NCI-H1930 (cell line): ENCODE measurements at regions not wholly inside any gene's neighbourhood (a gene's known extent, or its start where the extent isn't known, plus 50 kb on each side); places are given as distances from the start of the nearest gene placed in this dataset.

Source experiments
- DNase-seq, 2 experiments: peaks; one replicate each; lab custom pipeline; 2025; lab: John Stamatoyannopoulos, UW

DNA sequence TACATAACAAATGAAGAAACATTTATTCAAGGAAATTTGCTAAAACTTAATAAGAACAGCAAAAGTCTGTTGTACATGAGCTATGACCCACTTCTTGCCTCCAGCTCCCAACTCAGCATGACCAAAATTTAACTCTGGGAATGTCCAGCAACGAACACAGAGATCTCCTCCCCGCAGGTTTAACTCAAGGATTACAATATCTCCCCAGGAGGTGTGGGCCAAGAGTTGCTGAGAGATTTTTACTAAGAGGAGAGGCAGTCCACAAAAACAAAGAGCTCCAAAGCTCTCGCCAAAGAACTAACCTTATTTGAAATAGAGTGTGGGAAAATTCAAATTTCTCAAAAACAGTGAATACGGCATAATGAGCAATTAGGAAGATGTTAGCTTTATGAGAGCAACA lies 318.5 kb downstream of the GRB14 start:
- no peak for DNase-seq

- DNase-seq: no peak
Measured at GRCh38 chr2:164288235-164288634, 333.0 kb downstream of the GRB14 start.

GRCh38 chr2:164287056-164287455 lies 334.2 kb downstream of the GRB14 start:
- no peak for DNase-seq

- no peak for DNase-seq
Measured at GRCh38 chr2:164285576-164285975, 335.7 kb downstream of the GRB14 start.

GRCh38 chr2:164281896-164282295 lies 339.4 kb downstream of the GRB14 start:
- DNase-seq: no peak

DNA sequence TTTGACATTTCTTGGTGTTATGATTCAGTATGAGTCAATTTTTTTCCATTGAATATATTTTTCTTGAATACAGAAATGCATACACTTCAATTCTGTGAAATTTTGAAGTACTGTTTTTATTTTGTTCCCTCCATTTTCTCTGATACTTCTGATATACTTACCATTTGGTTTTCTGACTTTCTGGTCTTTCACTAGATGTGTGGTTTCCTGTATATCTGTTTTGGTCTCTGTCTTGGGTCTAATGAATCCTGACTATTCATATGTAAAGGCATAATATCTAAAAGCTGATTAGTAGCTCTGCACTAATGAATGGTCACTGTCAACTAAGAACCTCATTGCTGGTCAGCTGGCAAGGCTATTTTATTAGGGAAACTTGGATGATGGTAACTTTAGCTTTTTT lies 345.6 kb downstream of the GRB14 start:
- DNase-seq: no peak

DNA sequence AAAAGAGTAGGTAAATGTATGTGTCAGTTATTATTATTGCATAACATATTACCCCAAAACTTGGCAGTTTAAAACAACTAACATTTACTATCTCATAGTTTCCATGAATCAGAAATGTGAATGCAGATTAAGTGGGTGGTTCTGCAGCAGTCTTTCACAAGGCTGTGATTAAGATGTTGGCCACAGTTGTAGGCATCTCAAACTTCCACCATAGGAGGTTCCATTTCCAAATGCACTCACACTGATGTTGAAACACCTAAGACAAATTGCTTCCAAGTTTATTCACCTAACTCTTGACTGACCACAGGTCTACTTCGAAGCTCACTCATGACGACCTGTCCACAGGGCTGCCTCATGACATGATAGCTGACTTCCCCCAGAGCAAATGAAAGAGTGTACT lies 360.8 kb downstream of the GRB14 start:
- no peak for DNase-seq

DNA sequence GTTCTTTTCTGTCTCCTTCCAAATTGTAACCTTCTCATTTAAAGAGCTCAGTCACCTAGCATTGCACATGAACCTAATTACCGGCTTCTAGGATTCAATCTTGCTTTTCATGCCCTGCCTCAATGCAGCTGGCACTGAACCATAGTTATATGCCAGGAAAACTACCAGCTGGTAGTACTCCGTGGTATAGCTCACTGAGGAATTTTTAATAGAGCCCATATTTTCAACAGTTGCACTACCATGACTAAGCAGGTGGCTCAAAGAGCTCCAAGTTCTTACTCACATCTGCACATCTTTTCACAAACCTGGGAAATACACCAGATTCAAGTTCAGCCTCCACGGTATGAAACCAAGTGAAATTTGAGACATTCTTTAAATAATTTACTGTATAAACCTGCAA lies 363.5 kb downstream of the GRB14 start:
- no peak for DNase-seq

GRCh38 chr2:164252568-164253287 lies 368.6 kb downstream of the GRB14 start:
- DNase-seq: no peak

DNA sequence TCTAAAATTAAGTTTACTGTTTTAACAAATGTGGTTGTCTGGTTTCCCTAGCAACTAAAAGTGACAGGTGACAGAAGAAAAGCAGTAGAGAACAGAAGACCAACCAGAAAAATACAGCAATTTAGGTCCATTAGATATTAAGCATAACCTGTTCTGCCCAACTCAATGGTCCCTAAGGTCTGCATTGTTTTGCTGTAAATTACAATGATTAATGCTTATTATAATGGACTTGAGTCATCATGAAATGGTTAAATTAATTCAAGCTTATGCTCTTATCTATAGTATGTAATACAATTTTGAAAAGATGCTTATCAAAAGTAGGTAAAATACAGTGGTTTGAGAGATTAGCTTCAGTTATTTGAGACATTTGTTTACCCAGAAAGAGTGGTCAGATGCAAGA lies 378.0 kb downstream of the GRB14 start:
- DNase-seq: no peak

GRCh38 chr2:164242409-164242808 lies 378.9 kb downstream of the GRB14 start:
- no peak for DNase-seq

GRCh38 chr2:164234074-164234473 lies 387.2 kb downstream of the GRB14 start:
- DNase-seq: no peak

DNA sequence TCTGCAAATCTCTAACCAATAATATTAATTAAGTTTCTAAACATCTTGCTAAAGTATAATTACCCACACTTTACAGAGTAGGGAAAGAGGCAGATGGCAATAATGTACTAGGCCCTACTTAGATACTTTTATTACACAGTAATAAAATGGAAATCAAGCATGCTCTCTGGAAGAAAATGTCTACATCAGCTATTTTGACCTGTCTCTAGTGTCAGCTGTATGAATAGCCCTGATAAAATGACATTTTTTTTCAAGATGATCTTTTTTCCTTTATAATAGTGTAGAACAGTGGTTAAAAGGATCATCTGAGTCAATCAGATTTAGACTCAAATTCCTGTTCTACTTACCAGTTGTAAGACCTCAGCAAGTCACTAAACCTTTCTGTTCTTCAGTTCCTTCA lies 397.3 kb downstream of the GRB14 start:
- no peak for DNase-seq

- no peak for DNase-seq
Measured at GRCh38 chr2:164221473-164221872, 399.8 kb downstream of the GRB14 start.

DNA sequence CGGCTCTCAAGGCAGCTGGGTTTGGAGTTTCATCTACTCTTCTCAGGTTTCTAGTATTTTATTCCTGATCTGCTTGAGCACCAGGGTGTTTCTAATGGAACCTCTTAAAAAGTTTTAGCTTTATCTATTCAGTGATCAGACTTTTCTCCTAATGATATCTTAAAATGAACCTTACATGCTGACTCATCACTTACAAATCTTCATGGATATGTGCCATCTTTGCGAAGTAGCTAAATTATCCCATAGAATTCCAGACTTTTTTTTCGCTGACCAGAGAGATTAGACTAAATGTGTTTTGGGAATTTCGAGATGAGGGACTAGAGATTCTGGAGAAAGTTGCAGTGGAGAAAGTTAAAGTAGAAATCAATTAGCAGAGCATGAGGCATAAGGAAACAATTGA lies 401.0 kb downstream of the GRB14 start:
- DNase-seq: no peak

DNA sequence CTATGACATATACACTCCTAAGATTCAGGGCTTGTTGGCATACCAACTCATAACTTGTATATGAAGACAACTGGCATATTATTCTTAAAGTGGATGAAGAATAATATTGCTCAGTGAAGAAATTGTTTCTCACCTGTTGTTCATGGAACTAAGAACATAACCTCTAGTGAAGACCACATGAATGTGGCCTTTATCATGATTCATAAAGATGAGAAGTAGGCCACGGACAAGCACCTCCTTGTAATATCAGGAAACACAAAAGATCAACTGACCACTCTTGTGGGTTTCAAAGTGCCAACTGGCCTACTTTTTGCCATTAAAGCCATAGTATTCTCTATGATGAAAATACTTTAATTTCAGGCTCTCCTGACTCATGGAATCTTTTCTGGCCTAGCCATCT lies 407.4 kb downstream of the GRB14 start:
- no peak for DNase-seq

- DNase-seq: peak in 1 of 2 experiments; percentile 6
Measured at GRCh38 chr2:164205347-164205746, 415.9 kb downstream of the GRB14 start.

GRCh38 chr2:164203131-164203530 lies 418.2 kb downstream of the GRB14 start:
- no peak for DNase-seq

GRCh38 chr2:164198256-164198655 lies 423.0 kb downstream of the GRB14 start:
- DNase-seq: no peak

- no peak for DNase-seq
Measured at GRCh38 chr2:164190700-164191099, 430.6 kb downstream of the GRB14 start.

DNA sequence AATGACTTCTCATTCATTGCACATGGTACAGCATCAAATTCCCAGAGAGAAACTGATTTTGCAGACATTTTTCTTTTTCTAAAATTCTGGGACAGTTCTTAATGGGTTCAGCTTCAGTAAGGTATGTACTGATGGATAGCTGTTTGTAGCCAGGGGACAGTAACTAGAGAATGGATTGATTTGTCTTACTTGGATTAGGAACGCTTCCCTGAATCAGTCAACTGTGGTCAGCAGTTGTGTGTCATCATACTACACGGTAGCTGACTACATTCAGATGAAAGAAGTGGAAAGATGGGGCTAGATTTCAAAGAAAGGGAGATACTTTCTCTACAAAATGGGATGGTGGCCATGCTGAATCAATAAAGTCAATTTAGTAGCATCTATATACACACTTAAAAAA lies 431.4 kb downstream of the GRB14 start:
- DNase-seq: no peak

GRCh38 chr2:164187121-164187520 lies 434.2 kb downstream of the GRB14 start:
- DNase-seq: no peak

DNA sequence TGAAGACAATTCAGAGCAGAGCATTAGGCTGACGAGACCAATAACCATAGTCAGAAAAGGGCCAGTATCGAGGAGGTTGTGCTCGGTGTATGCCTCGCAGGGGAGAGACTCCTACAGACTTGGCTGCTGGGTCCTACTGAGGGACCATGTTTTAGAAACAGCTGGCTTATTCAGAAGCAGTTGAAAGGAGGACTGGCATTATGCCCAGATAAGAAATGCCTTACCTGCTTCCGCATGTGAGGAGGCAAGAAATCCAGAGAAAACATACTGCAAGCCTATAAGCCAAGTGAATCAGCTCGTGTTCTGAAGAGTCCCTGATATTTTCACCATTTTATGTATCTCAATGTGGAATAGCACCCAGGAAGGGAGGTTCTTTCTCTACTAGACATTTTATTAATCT lies 434.7 kb downstream of the GRB14 start:
- no peak for DNase-seq

DNA sequence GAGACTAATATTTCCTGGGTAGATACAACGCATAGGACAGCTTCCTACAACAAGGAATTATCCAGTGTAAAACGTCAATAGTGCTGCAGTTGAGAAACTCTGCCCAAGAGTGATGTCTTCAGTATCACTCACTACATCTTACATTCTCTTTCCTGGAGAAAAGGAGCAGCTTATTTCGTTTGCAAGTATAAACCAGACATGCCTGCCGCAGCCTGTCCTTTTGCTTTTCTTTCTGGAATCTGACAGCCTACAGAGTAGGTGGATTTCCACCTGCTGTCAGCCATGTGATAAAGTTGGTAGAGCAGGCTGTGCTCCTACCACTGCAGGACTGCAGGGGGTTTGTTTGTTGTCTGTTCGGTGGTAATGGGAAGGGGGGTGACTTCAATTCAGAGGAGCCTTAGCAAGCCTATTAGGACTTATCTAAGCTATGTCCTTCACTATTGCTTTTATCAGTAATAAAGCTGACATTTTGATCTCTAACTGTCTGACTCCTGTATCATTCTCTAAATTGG lies 439.1 kb downstream of the GRB14 start:
- no peak for DNase-seq
